SJCRH30 (cell line): ENCODE measurements at regions not wholly inside any gene's neighbourhood (a gene's known extent, or its start where the extent isn't known, plus 50 kb on each side); places are given as distances from the start of the nearest gene placed in this dataset.
A peak's percentile ranks its signal among the peaks of the same experiment; 100 is the strongest.
"Not testable (repeated sequence)": the region's sequence is repeated elsewhere in the genome, so short reads cannot be mapped to it uniquely, and the experiment has no call there.

Experiments used
- DNase-seq, 2 experiments: peaks; one replicate each; pipeline ENCODE4 v3.0.0-alpha.2; 2015 to 2020
- H3K27ac ChIP-seq: fragments of 250-450 bp; sonication (Bioruptor Pico); 2 replicates; pipeline ENCODE4 v1.5.1; 2020; ENCODE audit warnings: mild to moderate bottlenecking, moderate library complexity
- H3K27me3 ChIP-seq: fragments of 250-450 bp; sonication (Bioruptor Pico); 2 replicates; pipeline ENCODE4 v1.5.1; 2020; ENCODE audit warnings: mild to moderate bottlenecking, moderate library complexity
- H3K36me3 ChIP-seq: fragments of 250-450 bp; sonication (Bioruptor Pico); 2 replicates; pipeline ENCODE4 v1.5.1; 2020; ENCODE audit warnings: mild to moderate bottlenecking, moderate library complexity
- H3K4me1 ChIP-seq: fragments of 250-450 bp; sonication (Bioruptor Pico); 2 replicates; pipeline ENCODE4 v1.5.1; 2020; ENCODE audit warnings: mild to moderate bottlenecking, moderate library complexity
- H3K4me3 ChIP-seq: fragments of 250-450 bp; sonication (Bioruptor Pico); 2 replicates; pipeline ENCODE4 v1.5.1; 2020; ENCODE audit warnings: mild to moderate bottlenecking, moderate library complexity
- H3K9me3 ChIP-seq: fragments of 250-450 bp; sonication (Bioruptor Pico); replicated peaks from 2 replicates; pipeline ENCODE4 v1.5.1; 2020; ENCODE audit warnings: mild to moderate bottlenecking, moderate library complexity

- no peaks in the 10 kb centered on the region for H3K9me3 ChIP-seq
- peak in 1 of 2 experiments; percentile 41 for DNase-seq
- no peak overlapping the region for H3K27ac ChIP-seq
- H3K36me3 ChIP-seq, result no peaks in the 10 kb centered on the region
- H3K27me3 ChIP-seq, result no peaks in the 10 kb centered on the region
- peak overlapping the region; percentile 10; the same call in 1 of the 2 replicates for H3K4me3 ChIP-seq
- peaks cover 5% of the 10 kb centered on the region; the same call in 1 of the 2 replicates for H3K4me1 ChIP-seq
These were observed 420.6 kb upstream of the SLC30A5 start for GRCh38 chr5:68673106-68673822.

DNA sequence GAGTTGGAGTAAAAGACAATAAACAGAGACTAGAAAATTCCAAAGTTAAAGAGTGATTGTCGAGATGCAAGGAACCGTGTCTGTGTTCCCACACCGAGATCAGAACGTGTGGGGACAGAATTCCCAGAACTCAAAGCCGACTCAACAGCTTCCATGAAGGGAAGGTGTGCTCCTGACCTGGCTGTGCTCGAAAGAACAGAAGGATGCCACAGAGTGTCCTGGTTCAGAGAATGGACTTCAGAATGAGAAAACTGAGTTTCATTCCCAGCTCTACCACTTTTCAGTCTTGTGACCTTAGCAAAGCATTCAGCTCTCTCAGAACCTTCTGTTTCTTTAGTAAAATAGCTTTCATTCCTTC is 420.0 kb upstream of the SLC30A5 start:
- peaks cover 5% of the 10 kb centered on the region; the same call in 1 of the 2 replicates for H3K4me1 ChIP-seq
- H3K9me3 ChIP-seq, result no peaks in the 10 kb centered on the region
- H3K27ac ChIP-seq, result no peak overlapping the region
- no peaks in the 10 kb centered on the region for H3K27me3 ChIP-seq
- no peak for DNase-seq
- no peak overlapping the region for H3K4me3 ChIP-seq
- no peaks in the 10 kb centered on the region for H3K36me3 ChIP-seq

DNA sequence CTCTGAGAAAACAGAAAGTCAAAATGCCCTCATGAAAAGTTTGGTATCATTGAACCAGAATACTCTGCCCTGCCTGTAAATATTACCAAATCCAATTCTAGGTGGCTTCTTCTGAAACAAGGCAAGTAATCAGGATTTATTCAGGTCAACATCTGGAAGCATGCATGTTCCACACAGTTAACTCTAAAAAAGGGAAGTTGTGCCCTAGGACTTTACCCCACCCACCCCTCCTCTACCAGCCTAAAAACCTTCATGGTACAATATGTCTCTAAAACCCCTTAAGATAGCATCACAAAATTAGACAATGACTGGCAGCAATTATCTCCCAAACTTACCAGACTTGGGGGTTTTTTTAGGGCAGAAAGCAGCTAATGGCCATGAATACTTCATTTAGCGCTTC is 414.8 kb upstream of the SLC30A5 start:
- no peaks in the 10 kb centered on the region for H3K4me1 ChIP-seq
- no peak overlapping the region for H3K4me3 ChIP-seq
- DNase-seq, result no peak
- H3K27me3 ChIP-seq, result no peaks in the 10 kb centered on the region
- no peaks in the 10 kb centered on the region for H3K9me3 ChIP-seq
- no peaks in the 10 kb centered on the region for H3K36me3 ChIP-seq
- no peak overlapping the region for H3K27ac ChIP-seq

DNA sequence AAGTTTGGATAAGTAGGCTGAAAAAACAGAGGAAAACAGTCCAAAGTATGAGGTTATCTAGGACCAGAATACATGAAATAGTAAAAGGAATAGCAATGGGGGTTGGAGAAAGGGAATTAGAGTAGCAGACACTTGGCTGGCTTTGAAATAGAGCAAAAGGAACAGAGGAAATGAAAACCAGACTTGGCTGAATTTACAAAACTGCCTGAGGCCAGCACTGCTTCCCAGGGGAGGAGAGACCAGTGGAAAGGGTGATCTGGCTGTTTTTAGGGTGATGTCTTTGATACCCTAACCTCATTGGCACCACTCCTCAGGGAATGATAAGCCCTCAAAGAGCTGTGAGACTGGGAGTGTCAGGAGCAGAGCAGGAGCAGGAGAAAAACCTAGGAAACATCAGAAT is 413.4 kb upstream of the SLC30A5 start:
- no peak overlapping the region for H3K4me3 ChIP-seq
- no peak for DNase-seq

GRCh38 chr5:68681929-68682328 is 411.9 kb upstream of the SLC30A5 start:
- no peak for DNase-seq
- Histone ChIP-seq H3K27ac (no peak overlapping the region), H3K4me1 (no peaks in the 10 kb centered on the region), H3K9me3 (no peaks in the 10 kb centered on the region), H3K27me3 (no peaks in the 10 kb centered on the region), H3K4me3 (no peak overlapping the region), H3K36me3 (no peaks in the 10 kb centered on the region)

More for the DNA sequence above, 413.4 kb upstream of the SLC30A5 start:
- no peaks in the 10 kb centered on the region for H3K4me1 ChIP-seq
- no peaks in the 10 kb centered on the region for H3K9me3 ChIP-seq
- H3K27ac ChIP-seq, result no peak overlapping the region
- H3K36me3 ChIP-seq, result no peaks in the 10 kb centered on the region
- H3K27me3 ChIP-seq, result no peaks in the 10 kb centered on the region

DNA sequence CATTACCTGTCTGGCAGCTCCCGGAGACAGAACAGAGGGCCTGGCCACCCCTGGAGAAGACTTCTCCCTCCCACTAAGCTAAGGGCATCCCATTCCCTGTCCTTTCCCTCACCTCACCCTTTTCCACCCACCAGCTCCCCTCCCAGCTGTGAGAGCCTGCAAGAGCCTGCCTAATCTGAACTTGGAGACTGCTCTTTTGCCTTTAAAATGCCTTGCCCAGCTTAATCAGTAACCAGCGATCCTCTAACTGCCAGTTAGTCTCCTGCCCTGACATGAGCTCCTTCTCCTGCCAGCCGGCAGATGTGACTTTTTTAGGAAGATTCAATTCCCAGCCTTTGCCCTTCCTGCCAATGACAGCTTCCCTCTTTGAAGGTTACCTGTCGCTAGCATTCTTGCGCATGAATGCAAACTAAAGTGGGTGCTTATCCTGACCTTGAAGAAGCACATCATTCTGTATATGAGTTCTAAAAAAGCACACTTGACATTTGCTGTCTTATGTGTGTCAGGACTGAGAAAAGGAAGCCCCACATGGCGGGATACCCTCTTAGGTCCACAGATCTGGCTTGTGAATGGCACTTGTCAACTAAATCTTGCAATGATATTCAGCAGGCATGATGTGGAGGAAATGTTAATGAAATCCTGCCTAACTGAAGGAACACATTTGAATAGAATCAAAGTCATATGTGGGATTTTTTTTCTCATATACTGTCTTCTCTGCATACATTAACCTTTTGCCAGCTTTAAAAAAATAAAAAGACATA is 411.2 kb upstream of the SLC30A5 start:
- no peak overlapping the region for H3K27ac ChIP-seq
- H3K4me3 ChIP-seq, result no peak overlapping the region
- no peak for DNase-seq
- H3K36me3 ChIP-seq, result no peaks in the 10 kb centered on the region
- no peaks in the 10 kb centered on the region for H3K27me3 ChIP-seq
- H3K4me1 ChIP-seq, result no peaks in the 10 kb centered on the region
- no peaks in the 10 kb centered on the region for H3K9me3 ChIP-seq

DNA sequence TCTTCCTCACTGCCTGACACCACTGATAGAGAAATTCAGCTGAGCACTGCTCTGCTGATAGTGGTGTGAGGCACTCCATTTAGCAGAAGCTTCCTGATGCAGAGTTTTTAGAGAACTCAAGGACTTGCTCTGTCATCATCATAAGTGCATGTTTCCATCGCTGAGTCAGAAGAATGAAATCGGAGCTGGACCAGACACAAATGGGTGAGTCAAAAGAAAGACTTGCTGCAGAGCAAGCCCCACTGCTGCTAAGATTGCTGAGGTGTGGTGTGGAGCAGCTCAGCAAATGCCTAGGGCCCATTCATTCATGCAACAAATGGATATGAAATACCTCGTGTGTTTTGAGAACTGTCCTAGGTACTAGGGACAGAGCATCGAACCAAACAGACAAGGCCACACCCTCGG is 410.2 kb upstream of the SLC30A5 start:
- no peak for DNase-seq
- no peaks in the 10 kb centered on the region for H3K27me3 ChIP-seq
- no peaks in the 10 kb centered on the region for H3K36me3 ChIP-seq
- no peaks in the 10 kb centered on the region for H3K4me1 ChIP-seq
- no peak overlapping the region for H3K4me3 ChIP-seq
- H3K27ac ChIP-seq, result no peak overlapping the region
- no peaks in the 10 kb centered on the region for H3K9me3 ChIP-seq

DNA sequence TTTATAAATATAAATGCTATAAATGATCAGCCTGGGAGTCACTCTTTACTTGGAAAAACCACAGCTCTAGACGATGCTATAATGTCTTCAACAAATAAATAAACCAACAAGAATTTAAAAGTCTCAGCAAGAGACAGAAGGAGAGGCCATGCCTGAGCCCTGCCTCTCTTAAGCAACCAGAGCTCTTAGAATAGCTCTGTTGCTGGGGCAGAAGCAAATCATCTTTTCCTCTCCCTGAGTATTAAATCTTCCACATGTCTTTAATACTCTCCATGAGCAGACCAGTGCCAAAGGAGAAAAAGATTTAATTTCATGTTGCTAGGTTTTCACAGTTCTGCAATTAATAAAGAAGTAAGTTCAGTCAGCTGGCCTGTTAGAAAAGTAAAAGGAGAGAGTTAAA is 408.0 kb upstream of the SLC30A5 start:
- H3K9me3 ChIP-seq, result no peaks in the 10 kb centered on the region
- H3K27ac ChIP-seq, result no peak overlapping the region
- H3K27me3 ChIP-seq, result no peaks in the 10 kb centered on the region
- H3K36me3 ChIP-seq, result no peaks in the 10 kb centered on the region
- H3K4me1 ChIP-seq, result no peaks in the 10 kb centered on the region
- no peak for DNase-seq
- no peak overlapping the region for H3K4me3 ChIP-seq

DNA sequence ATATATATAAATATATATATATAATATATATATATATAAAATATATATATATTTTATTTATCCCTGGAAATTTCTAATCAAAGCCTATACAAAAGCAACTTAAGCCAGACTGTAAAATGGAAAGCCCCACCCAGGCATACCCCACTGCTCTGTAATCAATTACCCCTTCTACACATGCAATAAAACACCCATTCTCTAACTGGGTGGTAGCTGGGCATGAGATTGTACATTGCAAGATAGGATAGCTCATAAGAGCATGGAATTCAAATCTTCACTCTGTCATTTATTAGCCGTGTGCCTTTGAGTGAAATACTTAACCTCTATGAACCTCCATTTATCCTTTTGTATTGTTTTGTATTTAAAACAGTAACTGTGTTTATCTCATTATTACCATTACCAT is 405.3 kb upstream of the SLC30A5 start:
- H3K9me3 ChIP-seq, result no peaks in the 10 kb centered on the region
- no peaks in the 10 kb centered on the region for H3K4me1 ChIP-seq
- DNase-seq, result no peak
- no peak overlapping the region for H3K27ac ChIP-seq
- H3K4me3 ChIP-seq, result no peak overlapping the region
- H3K36me3 ChIP-seq, result no peaks in the 10 kb centered on the region
- no peaks in the 10 kb centered on the region for H3K27me3 ChIP-seq

GRCh38 chr5:68689010-68689409 is 404.8 kb upstream of the SLC30A5 start:
- H3K36me3 ChIP-seq, result no peaks in the 10 kb centered on the region
- H3K27me3 ChIP-seq, result no peaks in the 10 kb centered on the region
- H3K4me3 ChIP-seq, result no peak overlapping the region
- DNase-seq, result no peak
- H3K4me1 ChIP-seq, result no peaks in the 10 kb centered on the region
- H3K9me3 ChIP-seq, result no peaks in the 10 kb centered on the region
- H3K27ac ChIP-seq, result no peak overlapping the region

- not testable (repeated sequence) for H3K9me3 ChIP-seq, H3K4me1 ChIP-seq, H3K4me3 ChIP-seq, H3K27me3 ChIP-seq, H3K36me3 ChIP-seq, H3K27ac ChIP-seq, DNase-seq
These were observed 401.9 kb upstream of the SLC30A5 start for GRCh38 chr5:68691874-68692273.

DNA sequence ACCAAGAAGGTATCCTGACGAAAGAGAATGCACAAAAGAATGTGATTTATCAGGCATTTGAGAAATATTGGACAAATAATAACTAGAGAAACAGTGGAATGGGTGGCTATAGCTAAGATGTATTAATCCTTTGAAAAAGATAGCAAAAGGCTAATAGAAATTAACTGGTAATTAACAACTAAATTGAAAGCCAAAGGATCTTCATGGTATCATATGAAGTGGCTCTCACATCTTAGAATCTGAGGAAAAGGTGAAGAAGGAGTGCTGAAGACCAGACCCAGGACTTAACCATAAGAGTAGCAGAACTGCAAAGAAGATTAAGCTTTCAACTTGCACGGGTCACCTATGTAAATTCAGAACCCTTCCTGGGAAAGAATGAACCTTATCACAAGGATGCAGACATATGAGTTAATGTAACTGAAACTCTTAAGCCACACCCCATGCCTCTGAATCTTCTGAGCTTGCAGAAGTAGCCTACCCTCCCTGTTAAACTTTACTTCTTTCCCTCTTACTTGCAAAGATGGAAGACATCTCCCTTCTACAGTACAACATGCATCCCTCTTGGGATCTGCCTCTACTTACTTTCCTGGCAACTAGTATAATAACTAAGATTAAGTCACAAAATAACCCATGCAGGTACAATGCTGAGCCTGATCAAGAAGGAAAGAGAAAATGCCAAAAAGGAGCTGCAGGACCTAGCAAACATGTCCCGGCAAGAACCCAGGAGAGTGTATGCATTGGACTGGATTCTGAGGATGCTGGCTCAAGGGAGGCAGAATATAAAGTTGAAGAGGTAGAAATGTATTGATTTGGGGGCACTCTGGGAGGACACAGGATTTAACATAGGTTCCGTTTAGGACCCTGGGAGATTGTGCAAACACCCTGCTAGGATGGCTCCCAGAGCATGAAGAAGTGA is 395.5 kb upstream of the SLC30A5 start:
- H3K4me3 ChIP-seq, result no peak overlapping the region
- H3K27me3 ChIP-seq, result no peaks in the 10 kb centered on the region

DNA sequence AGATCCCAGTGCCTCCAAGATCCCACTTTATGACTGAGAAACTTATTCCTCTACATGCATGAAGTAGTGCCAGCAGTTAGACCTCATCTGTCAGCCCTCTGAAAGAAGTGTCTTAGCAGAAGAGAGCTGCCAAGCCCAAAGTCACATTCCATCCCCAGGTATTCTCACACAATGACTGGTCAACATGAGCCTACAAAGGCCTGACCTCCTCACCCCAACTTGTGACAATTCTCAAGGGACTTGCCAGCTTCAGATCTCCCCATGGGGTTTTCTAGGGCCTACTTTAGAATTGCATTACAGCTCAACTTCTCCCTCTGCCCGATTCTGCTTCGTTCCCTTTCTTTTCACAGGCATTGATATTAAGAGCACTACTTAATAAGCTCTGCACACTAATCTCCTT is 393.8 kb upstream of the SLC30A5 start:
- Histone ChIP-seq H3K36me3 (no peaks in the 10 kb centered on the region), H3K27me3 (no peaks in the 10 kb centered on the region), H3K4me3 (no peak overlapping the region), H3K9me3 (no peaks in the 10 kb centered on the region), H3K4me1 (no peaks in the 10 kb centered on the region), H3K27ac (no peak overlapping the region)
- no peak for DNase-seq

More for the DNA sequence above, 395.5 kb upstream of the SLC30A5 start:
- no peak for DNase-seq
- Histone ChIP-seq H3K27ac (no peak overlapping the region), H3K36me3 (no peaks in the 10 kb centered on the region), H3K9me3 (no peaks in the 10 kb centered on the region), H3K4me1 (no peaks in the 10 kb centered on the region)

- DNase-seq, result no peak
- Histone ChIP-seq H3K4me3 (no peak overlapping the region), H3K4me1 (peaks cover 7% of the 10 kb centered on the region; the same call in 1 of the 2 replicates), H3K9me3 (no peaks in the 10 kb centered on the region), H3K27me3 (no peaks in the 10 kb centered on the region), H3K27ac (no peak overlapping the region), H3K36me3 (no peaks in the 10 kb centered on the region)
These were observed 386.2 kb upstream of the SLC30A5 start for GRCh38 chr5:68707575-68707974.
